ENCODE measurements at regions not wholly inside any gene's neighbourhood (a gene's known extent, or its start where the extent isn't known, plus 50 kb on each side); places are given as distances from the start of the nearest gene placed in this dataset.

DNA sequence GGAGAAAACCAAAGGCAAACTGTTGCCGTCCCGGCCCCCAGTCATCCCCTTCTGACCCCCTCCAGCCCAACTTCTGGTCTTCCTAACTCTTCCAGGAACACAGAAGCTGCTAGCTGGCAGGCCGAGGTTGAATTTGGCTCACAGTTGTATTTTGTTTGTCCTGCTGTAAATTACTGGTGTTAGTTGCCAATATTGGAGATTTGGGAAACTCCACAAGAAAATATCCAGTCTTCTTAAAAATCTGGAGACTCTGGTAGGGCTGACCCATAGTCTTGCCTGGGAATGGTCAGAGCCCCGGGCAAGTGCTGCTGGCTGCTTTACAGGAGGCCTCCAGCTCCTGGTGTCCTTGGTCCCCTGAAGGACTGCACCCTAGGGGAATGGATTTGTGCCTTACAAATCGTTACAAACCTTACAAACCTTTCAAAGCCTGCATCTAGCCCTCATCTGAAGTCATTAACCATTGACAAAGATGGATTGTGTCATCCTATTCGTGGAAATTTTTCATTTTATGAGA is 112.0 kb upstream of the MCTP2 start:
- no peak overlapping the region for H3K9ac ChIP-seq (ENCODE audit: low read length)
- no peaks in the 10 kb centered on the region for H4K20me1 ChIP-seq (ENCODE audit: insufficient read depth)
- no peak overlapping the region for H3K27ac ChIP-seq (ENCODE audit: low read depth, low read length)
- no peaks in the 10 kb centered on the region for H3K36me3 ChIP-seq (ENCODE audit: control insufficient read depth in 1 of 2, insufficient read depth in 2 of 2, low read length in 2 of 2)
- H3K9me2 ChIP-seq (ENCODE audit: insufficient read depth): no peaks in the 10 kb centered on the region
- no peaks in the 10 kb centered on the region for H3K79me2 ChIP-seq (ENCODE audit: insufficient read depth, low read length)
- no TSS peak for BruUV-seq (replicated peaks)
- H3K4me1 ChIP-seq (ENCODE audit: control insufficient read depth in 1 of 2, insufficient read depth in 2 of 2, low read length in 2 of 2): no peaks in the 10 kb centered on the region
- H2AFZ ChIP-seq (ENCODE audit: low read depth, low read length, poor library complexity, severe bottlenecking): no peak overlapping the region
- ChIA-PET POLR2A (no interaction called here), RAD21 (ENCODE audit: low non-redundant PET in 1 of 2, low total read pairs in 2 of 2, uncharacterized antibody in 2 of 2, unreplicated experiment in 2 of 2) (interaction anchor here (0.7 to 1.5 kb wide), 6 partner anchors 122 to 1090 kb away, joined by 3 to 25 read pairs (median 4); no protein-coding TSS in a partner anchor), CTCF (interaction anchor here (1.0 to 2.2 kb wide), 14 partner anchors 13 to 1198 kb away, joined by 3 to 125 read pairs (median 8); no protein-coding TSS in a partner anchor)
- DNase-seq (ENCODE audit: low read depth, low spot score): no peak
- peak; percentile 55 for ATAC-seq
- TF ChIP-seq, protein P1, sequence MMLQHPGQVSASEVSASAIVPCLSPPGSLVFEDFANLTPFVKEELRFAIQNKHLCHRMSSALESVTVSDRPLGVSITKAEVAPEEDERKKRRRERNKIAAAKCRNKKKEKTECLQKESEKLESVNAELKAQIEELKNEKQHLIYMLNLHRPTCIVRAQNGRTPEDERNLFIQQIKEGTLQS (IDR thresholded peaks at IDR 0.05): no peak
- no peak for TF ChIP-seq RAD21 (IDR thresholded peaks at IDR 0.05; ENCODE audit: low read depth)
- TF ChIP-seq TCF7L2 (IDR thresholded peaks at IDR 0.05; ENCODE audit: borderline replicate concordance, extremely low read depth, insufficient read depth, insufficient read length): no peak
- no peak for TF ChIP-seq JUND (IDR thresholded peaks at IDR 0.05)
- no peak for TF ChIP-seq FOSL1 (IDR thresholded peaks at IDR 0.05; ENCODE audit: low read depth)
- no peak for TF ChIP-seq POLR2A (IDR thresholded peaks at IDR 0.05; ENCODE audit: borderline replicate concordance, extremely low read depth, insufficient read depth, insufficient read length)
- no peak for TF ChIP-seq EZH2phosphoT487 (IDR thresholded peaks at IDR 0.05; ENCODE audit: borderline replicate concordance)
- H3K4me2 ChIP-seq (ENCODE audit: low read length): no peak overlapping the region
- intact Hi-C loops (cut with micrococcal nuclease): no loop called here
- no peak overlapping the region for H3K4me3 ChIP-seq (replicated peaks in 1 of 2; ENCODE audit: low read depth in 1 of 2, low read length in 2 of 2)
- peaks cover 2% of the 10 kb centered on the region; the same call in 1 of the 2 replicates for H3K27me3 ChIP-seq (ENCODE audit: insufficient read depth, low read length)
- H3K9me3 ChIP-seq (ENCODE audit: control insufficient read depth in 1 of 2, insufficient read depth in 1 of 2, low read depth in 1 of 2, low read length in 2 of 2): no peaks in the 10 kb centered on the region

DNA sequence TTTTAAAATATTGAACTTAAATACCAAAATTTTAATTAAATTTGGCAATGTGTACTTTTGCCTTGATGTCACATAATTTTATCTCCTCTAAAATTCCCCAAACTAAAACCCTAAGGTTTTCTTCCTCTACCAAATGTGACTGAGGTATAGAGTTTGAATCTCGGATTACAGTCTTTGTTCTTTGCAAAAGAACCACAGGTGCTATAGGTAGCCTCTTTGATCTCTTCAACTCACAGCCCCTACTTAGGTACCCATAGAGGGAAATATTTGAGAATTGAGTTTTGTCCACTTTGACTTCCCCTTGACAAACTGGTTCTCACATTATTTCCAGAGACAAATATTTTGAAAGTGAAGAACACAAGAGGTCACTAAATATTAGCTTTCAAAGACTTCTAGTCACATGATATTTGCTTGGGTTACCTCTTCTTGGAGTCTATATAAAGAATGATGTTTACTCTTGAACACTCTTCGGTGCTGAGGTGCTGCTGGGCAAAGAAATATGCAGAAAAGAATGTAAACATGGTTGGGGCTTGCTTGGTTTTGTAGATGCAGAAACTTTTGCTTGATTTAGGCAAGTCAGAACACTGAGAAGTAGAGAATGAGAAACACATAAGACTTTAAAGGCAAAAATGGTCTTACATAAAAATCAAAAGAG is 120.8 kb upstream of the MCTP2 start:
- intact Hi-C loops (cut with micrococcal nuclease): no loop called here
- ChIA-PET POLR2A (no interaction called here), RAD21 (ENCODE audit: low non-redundant PET in 1 of 2, low total read pairs in 2 of 2, uncharacterized antibody in 2 of 2, unreplicated experiment in 2 of 2) (no interaction called here), CTCF (no interaction called here)
- H3K9me2 ChIP-seq (ENCODE audit: insufficient read depth): no peaks in the 10 kb centered on the region
- no peak overlapping the region for H2AFZ ChIP-seq (ENCODE audit: low read depth, low read length, poor library complexity, severe bottlenecking)
- ATAC-seq (no peak), DNase-seq (ENCODE audit: low read depth, low spot score) (no peak)
- H4K20me1 ChIP-seq (ENCODE audit: insufficient read depth): no peaks in the 10 kb centered on the region
- no peaks in the 10 kb centered on the region for H3K36me3 ChIP-seq (ENCODE audit: control insufficient read depth in 1 of 2, insufficient read depth in 2 of 2, low read length in 2 of 2)
- no peaks in the 10 kb centered on the region for H3K4me1 ChIP-seq (ENCODE audit: control insufficient read depth in 1 of 2, insufficient read depth in 2 of 2, low read length in 2 of 2)
- BruUV-seq (replicated peaks): no TSS peak
- no peak overlapping the region for H3K4me3 ChIP-seq (replicated peaks in 1 of 2; ENCODE audit: low read depth in 1 of 2, low read length in 2 of 2)
- H3K27ac ChIP-seq (ENCODE audit: low read depth, low read length): no peak overlapping the region
- no peak overlapping the region for H3K4me2 ChIP-seq (ENCODE audit: low read length)
- H3K9ac ChIP-seq (ENCODE audit: low read length): no peak overlapping the region
- no peaks in the 10 kb centered on the region for H3K79me2 ChIP-seq (ENCODE audit: insufficient read depth, low read length)
- H3K27me3 ChIP-seq (ENCODE audit: insufficient read depth, low read length): peaks cover 46% of the 10 kb centered on the region
- H3K9me3 ChIP-seq (ENCODE audit: control insufficient read depth in 1 of 2, insufficient read depth in 1 of 2, low read depth in 1 of 2, low read length in 2 of 2): no peaks in the 10 kb centered on the region
- TF ChIP-seq CEBPB (IDR thresholded peaks at IDR 0.05; ENCODE audit: low read depth) (no peak), POLR2AphosphoS5 (IDR thresholded peaks at IDR 0.05; ENCODE audit: low read depth, low read length) (no peak), YY1 (IDR thresholded peaks at IDR 0.05; ENCODE audit: extremely low read depth, insufficient replicate concordance, low read depth, low read length) (no peak), FOSL1 (IDR thresholded peaks at IDR 0.05; ENCODE audit: low read depth) (no peak), ZNF274 (IDR thresholded peaks at IDR 0.05; ENCODE audit: low read depth, low read length) (no peak), ZFX (IDR thresholded peaks at IDR 0.05) (no peak), SP1 (IDR thresholded peaks at IDR 0.05; ENCODE audit: low read depth) (no peak)
- TF ChIP-seq, protein P2, sequence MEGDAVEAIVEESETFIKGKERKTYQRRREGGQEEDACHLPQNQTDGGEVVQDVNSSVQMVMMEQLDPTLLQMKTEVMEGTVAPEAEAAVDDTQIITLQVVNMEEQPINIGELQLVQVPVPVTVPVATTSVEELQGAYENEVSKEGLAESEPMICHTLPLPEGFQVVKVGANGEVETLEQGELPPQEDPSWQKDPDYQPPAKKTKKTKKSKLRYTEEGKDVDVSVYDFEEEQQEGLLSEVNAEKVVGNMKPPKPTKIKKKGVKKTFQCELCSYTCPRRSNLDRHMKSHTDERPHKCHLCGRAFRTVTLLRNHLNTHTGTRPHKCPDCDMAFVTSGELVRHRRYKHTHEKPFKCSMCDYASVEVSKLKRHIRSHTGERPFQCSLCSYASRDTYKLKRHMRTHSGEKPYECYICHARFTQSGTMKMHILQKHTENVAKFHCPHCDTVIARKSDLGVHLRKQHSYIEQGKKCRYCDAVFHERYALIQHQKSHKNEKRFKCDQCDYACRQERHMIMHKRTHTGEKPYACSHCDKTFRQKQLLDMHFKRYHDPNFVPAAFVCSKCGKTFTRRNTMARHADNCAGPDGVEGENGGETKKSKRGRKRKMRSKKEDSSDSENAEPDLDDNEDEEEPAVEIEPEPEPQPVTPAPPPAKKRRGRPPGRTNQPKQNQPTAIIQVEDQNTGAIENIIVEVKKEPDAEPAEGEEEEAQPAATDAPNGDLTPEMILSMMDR (IDR thresholded peaks at IDR 0.05 in 2 of 3, conservative IDR thresholded peaks at IDR 0.05 in 1 of 3; ENCODE audit: borderline replicate concordance in 1 of 3, insufficient read depth in 1 of 3, low read depth in 2 of 3, low read length in 2 of 3): no peak
- TF ChIP-seq, protein P3, sequence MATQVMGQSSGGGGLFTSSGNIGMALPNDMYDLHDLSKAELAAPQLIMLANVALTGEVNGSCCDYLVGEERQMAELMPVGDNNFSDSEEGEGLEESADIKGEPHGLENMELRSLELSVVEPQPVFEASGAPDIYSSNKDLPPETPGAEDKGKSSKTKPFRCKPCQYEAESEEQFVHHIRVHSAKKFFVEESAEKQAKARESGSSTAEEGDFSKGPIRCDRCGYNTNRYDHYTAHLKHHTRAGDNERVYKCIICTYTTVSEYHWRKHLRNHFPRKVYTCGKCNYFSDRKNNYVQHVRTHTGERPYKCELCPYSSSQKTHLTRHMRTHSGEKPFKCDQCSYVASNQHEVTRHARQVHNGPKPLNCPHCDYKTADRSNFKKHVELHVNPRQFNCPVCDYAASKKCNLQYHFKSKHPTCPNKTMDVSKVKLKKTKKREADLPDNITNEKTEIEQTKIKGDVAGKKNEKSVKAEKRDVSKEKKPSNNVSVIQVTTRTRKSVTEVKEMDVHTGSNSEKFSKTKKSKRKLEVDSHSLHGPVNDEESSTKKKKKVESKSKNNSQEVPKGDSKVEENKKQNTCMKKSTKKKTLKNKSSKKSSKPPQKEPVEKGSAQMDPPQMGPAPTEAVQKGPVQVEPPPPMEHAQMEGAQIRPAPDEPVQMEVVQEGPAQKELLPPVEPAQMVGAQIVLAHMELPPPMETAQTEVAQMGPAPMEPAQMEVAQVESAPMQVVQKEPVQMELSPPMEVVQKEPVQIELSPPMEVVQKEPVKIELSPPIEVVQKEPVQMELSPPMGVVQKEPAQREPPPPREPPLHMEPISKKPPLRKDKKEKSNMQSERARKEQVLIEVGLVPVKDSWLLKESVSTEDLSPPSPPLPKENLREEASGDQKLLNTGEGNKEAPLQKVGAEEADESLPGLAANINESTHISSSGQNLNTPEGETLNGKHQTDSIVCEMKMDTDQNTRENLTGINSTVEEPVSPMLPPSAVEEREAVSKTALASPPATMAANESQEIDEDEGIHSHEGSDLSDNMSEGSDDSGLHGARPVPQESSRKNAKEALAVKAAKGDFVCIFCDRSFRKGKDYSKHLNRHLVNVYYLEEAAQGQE (IDR thresholded peaks at IDR 0.05; ENCODE audit: low read depth): no peak
